Stimulated activated naive CD8-positive, alpha-beta T cell treated with anti-CD3 and anti-CD28 coated beads, Interleukin-15, Interleukin-2, amounts not matched to agents 100 ng/mL and 50 ng/mL, for 24 hours (primary cell): ENCODE measurements at regions not wholly inside any gene's neighbourhood (a gene's known extent, or its start where the extent isn't known, plus 50 kb on each side); places are given as distances from the start of the nearest gene placed in this dataset.

ENCODE experiments used
- H3K27ac Mint-ChIP-seq: one replicate; pipeline ENCODE4 v1.8.0; 2021; ENCODE audit warnings: mild to moderate bottlenecking, mixed read lengths
- H3K27me3 Mint-ChIP-seq: one replicate; pipeline ENCODE4 v1.8.0; 2021; ENCODE audit warnings: mixed read lengths
- H3K36me3 Mint-ChIP-seq: one replicate; pipeline ENCODE4 v1.8.0; 2021; ENCODE audit warnings: low read depth, mixed read lengths
- H3K4me1 Mint-ChIP-seq: one replicate; pipeline ENCODE4 v1.8.0; 2021; ENCODE audit warnings: low read depth, mixed read lengths
- H3K4me3 Mint-ChIP-seq: one replicate; pipeline ENCODE4 v1.8.0; 2021; ENCODE audit warnings: mild to moderate bottlenecking, mixed read lengths
- H3K9me3 Mint-ChIP-seq: one replicate; pipeline ENCODE4 v1.8.0; 2021; ENCODE audit warnings: mixed read lengths

DNA sequence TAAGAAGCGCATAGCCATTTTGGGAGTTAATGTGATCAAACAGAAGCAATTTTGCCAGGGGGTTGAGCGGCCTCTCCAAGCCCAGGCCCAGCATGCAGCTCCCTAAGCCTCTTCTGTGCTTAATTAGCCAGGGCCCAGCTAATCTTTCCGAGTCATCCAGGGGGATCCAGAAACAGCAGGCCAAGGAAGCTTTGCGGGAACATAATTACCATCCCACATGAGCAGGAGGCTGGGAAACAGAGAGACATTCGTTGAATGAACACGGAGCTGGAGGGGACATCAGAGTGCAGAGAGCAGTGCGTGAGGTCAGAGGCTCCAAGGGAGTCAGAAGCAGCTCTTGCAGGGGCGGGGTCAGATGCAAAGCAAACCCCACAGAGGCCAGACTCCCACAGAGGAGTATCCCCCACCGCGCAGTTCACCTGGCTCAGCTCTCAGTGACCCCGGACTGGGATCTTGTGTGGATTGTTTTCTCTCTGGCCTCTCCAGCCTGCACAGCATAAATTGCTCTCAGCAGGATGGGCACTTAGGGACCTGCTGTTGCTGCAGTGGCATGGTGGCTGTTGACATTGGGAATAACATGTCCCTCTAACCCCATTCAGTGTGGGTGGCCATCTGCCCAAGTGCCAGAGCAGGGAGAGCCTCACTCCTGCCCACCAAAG is 657.4 kb downstream of the AJAP1 start:
- Mint-ChIP-seq H3K36me3 (no peaks in the 10 kb centered on the region), H3K9me3 (no peaks in the 10 kb centered on the region), H3K27me3 (no peaks in the 10 kb centered on the region), H3K4me1 (no peaks in the 10 kb centered on the region), H3K27ac (no peak overlapping the region), H3K4me3 (no peak overlapping the region)

DNA sequence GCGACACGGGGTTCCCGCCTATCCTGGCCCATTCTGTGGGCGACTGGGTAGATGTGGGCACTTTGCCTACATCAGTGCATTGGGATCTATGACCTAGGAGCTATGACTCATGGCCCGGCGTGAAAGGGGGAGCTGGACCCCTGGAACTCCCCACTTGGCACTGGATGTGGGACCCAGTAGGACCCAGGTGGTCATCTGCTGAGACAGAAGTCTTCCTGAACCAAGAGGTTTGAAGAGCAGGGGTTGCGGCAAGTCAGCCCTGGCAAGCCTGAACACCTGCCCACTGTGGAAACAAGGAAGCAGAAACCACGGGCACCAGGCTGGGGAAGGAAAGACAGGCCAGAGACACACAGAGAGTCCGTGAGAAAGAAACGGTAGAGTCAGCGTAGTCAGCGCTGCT is 656.7 kb downstream of the AJAP1 start:
- no peaks in the 10 kb centered on the region for H3K27me3 Mint-ChIP-seq
- H3K36me3 Mint-ChIP-seq: no peaks in the 10 kb centered on the region
- no peak overlapping the region for H3K4me3 Mint-ChIP-seq
- H3K4me1 Mint-ChIP-seq: no peaks in the 10 kb centered on the region
- H3K27ac Mint-ChIP-seq: no peak overlapping the region
- H3K9me3 Mint-ChIP-seq: no peaks in the 10 kb centered on the region

DNA sequence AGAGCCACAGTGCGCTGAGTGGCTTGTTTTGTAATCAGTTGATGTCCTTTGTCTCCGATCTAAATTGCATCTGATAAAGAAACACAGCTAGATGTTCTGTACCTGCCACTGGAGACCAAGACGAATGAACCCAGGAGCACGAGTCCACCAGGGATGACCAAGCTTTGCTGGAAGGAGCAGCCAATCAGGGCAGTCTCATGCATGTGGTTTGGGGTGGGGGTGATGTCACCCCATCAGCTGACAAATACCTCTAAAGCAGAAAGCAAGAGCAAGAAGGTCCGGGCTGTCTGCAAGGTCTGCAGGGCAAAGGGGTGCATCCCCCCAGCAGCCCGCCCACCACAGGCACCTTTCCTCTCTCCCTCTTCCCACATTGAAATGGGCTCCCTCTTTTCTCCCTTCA is 653.8 kb downstream of the AJAP1 start:
- no peaks in the 10 kb centered on the region for H3K36me3 Mint-ChIP-seq
- no peak overlapping the region for H3K4me3 Mint-ChIP-seq
- H3K4me1 Mint-ChIP-seq: no peaks in the 10 kb centered on the region
- no peaks in the 10 kb centered on the region for H3K9me3 Mint-ChIP-seq
- no peak overlapping the region for H3K27ac Mint-ChIP-seq
- no peaks in the 10 kb centered on the region for H3K27me3 Mint-ChIP-seq

DNA sequence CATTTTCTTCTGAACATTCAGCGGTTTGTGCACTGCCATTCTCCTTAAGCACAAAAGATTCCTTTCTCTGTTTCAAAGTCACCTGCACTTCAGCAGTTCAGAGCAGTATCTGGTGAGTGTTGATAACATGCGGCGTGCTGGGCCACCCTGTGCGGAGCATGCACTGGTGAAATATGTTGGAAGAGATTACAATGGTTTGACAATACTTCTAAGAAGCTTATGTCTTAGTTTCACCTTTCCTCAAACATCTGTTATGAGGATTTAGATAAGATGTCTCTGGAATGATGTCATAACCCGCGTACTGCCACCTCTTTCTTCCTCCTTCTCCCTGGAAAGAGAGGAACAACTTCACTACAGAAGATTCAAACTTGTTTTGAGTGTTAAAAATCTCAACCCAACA is 650.3 kb downstream of the AJAP1 start:
- no peaks in the 10 kb centered on the region for H3K36me3 Mint-ChIP-seq
- H3K27ac Mint-ChIP-seq: no peak overlapping the region
- no peaks in the 10 kb centered on the region for H3K4me1 Mint-ChIP-seq
- H3K9me3 Mint-ChIP-seq: no peaks in the 10 kb centered on the region
- H3K4me3 Mint-ChIP-seq: no peak overlapping the region
- H3K27me3 Mint-ChIP-seq: no peaks in the 10 kb centered on the region

DNA sequence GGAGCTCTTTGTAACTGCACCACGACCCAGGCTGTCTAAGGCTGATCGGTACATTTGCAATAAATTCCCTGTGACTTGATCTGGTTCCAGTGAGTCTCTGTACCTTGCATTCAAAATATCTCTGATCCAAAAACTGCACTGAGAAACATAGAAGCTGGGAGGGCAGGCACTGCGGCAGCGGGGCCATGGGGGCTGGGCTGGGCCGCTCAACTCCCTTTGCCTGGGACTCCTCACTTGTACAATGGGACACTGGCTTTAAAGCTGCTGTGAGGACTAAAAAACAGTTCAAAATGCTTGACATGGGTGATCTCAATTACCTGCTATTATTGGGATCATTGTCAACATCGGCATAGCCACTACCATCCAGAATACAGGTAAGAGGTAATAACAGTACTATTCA is 644.0 kb downstream of the AJAP1 start:
- no peaks in the 10 kb centered on the region for H3K4me1 Mint-ChIP-seq
- no peak overlapping the region for H3K4me3 Mint-ChIP-seq
- no peaks in the 10 kb centered on the region for H3K36me3 Mint-ChIP-seq
- no peak overlapping the region for H3K27ac Mint-ChIP-seq
- no peaks in the 10 kb centered on the region for H3K9me3 Mint-ChIP-seq
- H3K27me3 Mint-ChIP-seq: no peaks in the 10 kb centered on the region

DNA sequence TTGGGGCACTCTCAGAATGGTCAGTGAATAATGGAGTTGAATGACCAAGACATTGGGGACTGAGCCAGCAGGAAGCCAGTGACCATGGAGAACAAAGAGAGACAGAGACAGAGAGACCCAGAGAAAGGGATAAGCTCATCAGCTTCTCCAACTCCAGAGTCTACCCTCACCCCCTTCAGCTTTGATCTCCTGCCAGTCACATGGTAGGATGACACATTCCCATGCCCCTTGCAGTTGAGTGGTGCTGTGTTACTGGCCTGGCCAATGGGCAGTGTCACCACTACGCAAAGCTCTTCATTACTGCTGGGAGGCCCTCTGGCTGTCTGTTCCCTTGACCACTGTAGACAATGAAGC is 643.5 kb downstream of the AJAP1 start:
- Mint-ChIP-seq H3K27me3 (no peaks in the 10 kb centered on the region), H3K9me3 (no peaks in the 10 kb centered on the region), H3K27ac (no peak overlapping the region), H3K36me3 (no peaks in the 10 kb centered on the region), H3K4me3 (no peak overlapping the region), H3K4me1 (no peaks in the 10 kb centered on the region)

DNA sequence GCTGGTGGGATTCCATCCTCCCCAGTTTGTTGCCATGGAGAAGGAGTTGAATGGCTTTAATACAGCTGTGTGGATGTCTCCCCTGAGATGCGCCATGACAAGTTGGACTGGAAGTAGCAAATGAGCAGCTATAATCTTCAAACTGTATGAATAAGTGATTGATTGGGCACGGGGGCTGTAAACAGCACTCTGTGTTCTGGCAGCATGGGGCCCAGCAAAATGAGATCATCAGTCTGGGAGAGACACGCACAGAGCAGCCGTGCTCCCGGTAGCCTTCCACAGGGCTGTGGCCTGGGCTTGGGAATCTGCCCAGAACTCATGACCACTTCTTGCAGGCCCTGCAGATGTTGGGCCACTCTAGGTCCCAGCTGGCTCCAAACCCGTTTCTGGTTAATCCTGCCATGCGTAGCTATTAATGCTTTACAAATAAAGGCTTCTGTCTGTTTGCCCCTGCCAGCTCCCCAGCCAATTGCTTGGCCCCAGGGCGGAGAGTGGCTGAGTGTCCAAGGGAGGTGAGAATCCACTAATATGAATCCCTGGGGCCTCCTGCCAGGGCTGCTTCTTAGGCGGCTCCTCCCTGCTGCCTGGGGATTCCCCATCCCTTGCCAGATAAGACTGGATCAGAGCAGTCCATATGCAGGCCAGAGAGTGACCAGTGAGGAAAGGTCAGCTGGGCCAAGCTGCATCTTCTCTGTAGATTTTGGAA is 642.9 kb downstream of the AJAP1 start:
- Mint-ChIP-seq H3K9me3 (no peaks in the 10 kb centered on the region), H3K36me3 (no peaks in the 10 kb centered on the region), H3K27ac (no peak overlapping the region), H3K4me3 (no peak overlapping the region), H3K4me1 (no peaks in the 10 kb centered on the region), H3K27me3 (no peaks in the 10 kb centered on the region)

DNA sequence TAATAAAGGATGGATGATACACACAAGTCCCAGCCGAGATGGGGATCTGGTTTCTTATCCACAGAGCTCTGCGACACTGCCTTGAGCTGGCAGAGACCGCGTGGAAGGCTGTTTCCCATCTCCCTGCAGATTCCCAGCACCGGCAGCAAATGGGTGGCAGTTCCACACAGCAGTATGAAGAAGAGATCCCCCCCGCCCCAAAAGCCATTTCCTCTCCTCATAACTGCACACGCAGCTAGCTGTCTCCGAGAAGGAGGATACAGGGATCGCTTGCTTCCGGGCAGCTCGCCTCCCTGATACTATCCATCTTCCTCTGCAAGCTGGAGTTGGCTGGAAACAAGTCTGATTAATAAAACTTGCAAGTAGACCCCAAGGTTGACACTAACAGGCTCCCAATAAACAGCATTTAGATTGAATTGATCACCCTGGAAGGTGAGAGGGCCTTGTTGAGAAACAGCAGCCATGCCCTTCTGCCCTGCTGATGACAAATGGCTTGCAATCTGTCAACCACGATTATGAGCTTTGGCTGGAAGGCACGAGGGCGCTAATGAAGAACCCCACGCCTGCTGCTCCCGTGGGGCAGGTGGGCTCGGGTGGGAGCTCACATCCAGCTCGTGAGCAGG is 642.3 kb downstream of the AJAP1 start:
- no peaks in the 10 kb centered on the region for H3K9me3 Mint-ChIP-seq
- H3K27me3 Mint-ChIP-seq: no peaks in the 10 kb centered on the region
- H3K4me1 Mint-ChIP-seq: no peaks in the 10 kb centered on the region
- H3K4me3 Mint-ChIP-seq: no peak overlapping the region
- no peaks in the 10 kb centered on the region for H3K36me3 Mint-ChIP-seq
- H3K27ac Mint-ChIP-seq: no peak overlapping the region

DNA sequence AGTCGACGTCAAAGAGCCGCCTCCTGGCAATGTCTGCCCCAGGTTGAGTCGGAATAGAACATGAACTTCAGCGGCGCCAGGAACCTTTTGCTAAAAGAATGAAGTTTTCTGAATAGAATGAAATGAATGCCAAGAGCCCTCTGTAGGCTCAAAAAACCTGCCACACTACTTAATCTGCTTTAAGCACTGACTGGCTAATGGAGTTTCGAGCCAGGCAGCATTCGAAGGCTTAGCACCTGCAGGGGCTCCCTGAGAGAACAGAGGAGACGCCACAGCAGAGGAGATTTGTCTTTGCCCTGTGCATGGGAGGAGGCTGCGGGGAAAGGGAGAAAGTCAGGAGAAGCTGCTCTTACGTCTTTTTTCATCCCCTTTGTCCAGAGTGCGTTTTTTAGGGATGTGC is 641.7 kb downstream of the AJAP1 start:
- H3K36me3 Mint-ChIP-seq: no peaks in the 10 kb centered on the region
- no peaks in the 10 kb centered on the region for H3K9me3 Mint-ChIP-seq
- H3K4me3 Mint-ChIP-seq: no peak overlapping the region
- no peaks in the 10 kb centered on the region for H3K27me3 Mint-ChIP-seq
- no peak overlapping the region for H3K27ac Mint-ChIP-seq
- no peaks in the 10 kb centered on the region for H3K4me1 Mint-ChIP-seq

DNA sequence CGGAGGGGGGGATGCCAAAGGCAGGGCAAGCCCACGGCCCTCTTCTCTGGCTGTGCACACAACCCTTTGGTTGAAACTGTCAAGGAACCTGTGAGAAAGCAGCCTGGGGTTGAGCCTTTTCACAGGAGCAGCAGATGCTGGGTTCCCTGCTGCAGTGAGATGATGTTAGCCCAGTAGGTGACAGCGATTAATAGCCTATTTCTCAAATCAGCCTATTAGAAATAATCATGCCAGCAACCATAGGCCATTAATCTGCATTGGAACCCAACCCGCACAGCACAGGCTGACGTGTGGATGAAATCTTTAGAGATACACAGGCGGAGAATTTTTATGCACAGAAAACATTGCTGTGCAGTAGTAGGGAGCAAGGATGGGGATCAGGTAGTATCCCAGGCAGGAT is 637.5 kb downstream of the AJAP1 start:
- no peaks in the 10 kb centered on the region for H3K27me3 Mint-ChIP-seq
- H3K36me3 Mint-ChIP-seq: no peaks in the 10 kb centered on the region
- H3K9me3 Mint-ChIP-seq: no peaks in the 10 kb centered on the region
- H3K27ac Mint-ChIP-seq: no peak overlapping the region
- H3K4me1 Mint-ChIP-seq: no peaks in the 10 kb centered on the region
- H3K4me3 Mint-ChIP-seq: no peak overlapping the region

DNA sequence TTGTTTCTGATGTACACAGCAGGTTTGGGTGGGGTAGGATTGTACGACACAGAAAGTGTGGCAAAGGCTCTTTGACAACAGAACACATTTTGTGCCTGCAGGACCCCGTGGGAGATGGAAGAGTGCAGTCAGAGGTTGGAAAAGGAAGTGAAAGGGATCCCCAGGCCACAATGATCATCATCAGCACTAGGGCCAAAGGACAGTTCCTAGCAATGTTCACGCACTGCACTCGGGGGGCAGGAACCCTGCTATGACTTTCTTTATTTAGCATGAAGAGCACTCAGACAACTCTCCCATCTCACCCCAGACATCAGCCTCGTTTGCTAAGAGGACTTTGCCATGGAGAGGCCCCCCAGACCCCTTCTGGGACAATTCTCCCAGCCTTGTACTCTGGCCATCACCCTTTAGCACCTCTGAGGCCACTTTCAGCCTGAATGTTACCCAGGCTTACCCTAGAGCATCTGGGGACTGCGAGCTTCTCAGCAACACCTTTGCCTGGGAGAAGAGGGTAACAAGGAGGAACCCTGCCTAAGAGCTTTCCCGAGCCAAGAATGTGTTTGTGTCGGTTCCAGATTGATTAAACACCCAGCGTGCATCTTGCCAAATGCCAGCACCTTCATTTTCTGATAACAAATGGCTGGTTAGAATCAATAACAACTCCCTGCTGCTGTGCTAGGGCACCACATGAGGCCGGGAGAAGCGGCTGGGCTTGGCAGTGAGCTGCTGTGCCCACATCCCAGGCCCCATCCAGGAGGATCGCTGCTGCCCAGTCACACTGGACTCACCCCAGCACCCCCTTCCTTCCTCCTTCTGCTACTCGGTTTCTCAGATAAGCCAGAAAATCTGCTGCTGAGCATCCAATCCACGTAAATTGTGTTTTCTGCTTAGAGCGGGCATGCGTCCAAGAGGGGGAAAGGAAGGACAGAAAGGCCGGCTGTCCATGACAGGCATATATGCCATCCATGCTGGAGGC is 633.1 kb downstream of the AJAP1 start:
- Mint-ChIP-seq H3K4me3 (no peak overlapping the region), H3K36me3 (no peaks in the 10 kb centered on the region)

DNA sequence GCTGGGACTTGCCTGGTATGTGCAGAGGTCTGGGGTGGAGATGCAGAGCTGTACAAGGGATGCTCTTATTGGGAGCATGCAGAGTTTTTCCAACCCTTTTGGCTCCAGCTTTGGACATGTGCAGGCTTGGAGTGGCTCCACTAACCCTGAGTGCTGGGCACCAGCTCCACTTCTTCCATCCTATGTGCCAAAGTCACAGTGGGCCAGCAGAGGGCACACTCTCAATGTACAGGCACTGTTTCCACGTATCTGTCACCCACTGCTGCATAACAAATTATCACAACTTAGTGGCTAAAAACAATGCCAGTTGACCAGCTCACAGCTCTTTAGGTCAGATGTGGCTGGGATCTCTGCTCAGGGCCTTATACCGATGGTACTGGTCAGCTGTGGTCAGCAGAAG is 631.8 kb downstream of the AJAP1 start:
- Mint-ChIP-seq H3K27ac (no peak overlapping the region), H3K27me3 (no peaks in the 10 kb centered on the region), H3K4me1 (no peaks in the 10 kb centered on the region), H3K4me3 (no peak overlapping the region), H3K9me3 (no peaks in the 10 kb centered on the region), H3K36me3 (no peaks in the 10 kb centered on the region)

More for the DNA sequence above, 633.1 kb downstream of the AJAP1 start:
- Mint-ChIP-seq H3K9me3 (no peaks in the 10 kb centered on the region), H3K27ac (no peak overlapping the region), H3K4me1 (no peaks in the 10 kb centered on the region), H3K27me3 (no peaks in the 10 kb centered on the region)

DNA sequence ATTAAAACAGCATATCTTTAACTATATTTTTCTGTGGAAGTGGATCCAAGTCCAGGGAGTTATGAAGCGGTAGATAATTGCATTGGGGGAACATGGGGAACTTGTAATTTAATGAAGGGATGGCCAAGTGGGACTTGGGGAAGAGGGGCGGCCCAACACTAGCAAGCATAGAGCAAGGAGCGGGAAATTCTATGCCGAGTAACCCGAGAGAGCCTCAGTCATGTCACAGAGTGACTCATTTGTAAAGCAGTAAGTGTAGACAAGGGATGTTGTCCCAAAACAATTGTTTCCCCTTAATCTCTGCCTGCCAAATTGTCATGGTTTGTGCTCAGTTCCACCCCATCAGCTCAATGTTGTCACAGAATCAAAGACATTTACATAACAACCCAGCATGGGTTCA is 620.1 kb downstream of the AJAP1 start:
- Mint-ChIP-seq H3K36me3 (no peaks in the 10 kb centered on the region), H3K4me1 (no peaks in the 10 kb centered on the region), H3K4me3 (no peak overlapping the region), H3K27me3 (no peaks in the 10 kb centered on the region), H3K9me3 (no peaks in the 10 kb centered on the region), H3K27ac (no peak overlapping the region)

DNA sequence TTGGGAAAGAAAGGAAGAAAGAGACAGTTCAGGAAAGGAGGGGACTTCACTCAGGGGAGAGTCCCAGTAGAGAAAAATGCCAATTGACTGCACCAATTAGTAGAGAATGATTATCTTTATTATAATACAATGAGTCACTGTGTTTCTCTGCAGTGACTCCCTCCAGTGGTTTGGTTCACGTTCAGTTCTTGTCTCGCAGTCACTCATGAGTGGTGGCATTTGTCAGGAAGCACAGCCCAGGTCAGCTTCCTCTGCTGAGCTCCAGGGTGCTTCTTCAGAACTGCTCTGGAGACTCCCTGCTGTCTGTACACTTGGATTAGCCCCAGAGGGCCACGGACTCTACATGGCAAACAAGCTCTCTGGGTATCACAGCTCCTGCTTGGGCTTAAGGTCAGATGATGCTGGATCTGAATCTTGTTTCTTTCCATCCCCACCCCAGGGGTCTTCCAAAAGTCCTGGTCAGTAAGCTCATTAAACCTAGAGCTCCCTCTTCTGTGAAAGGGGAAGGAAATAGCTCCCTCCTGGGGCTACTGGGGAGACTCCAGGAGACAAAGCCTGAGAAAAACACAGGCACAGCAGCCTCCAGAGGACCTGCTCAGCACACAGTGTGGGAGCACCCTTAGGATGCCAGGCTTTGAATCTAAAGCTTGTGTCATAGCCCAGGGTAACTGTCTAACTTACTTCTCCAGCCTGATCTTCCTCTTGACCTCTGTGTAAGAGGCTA is 619.0 kb downstream of the AJAP1 start:
- H3K4me3 Mint-ChIP-seq: no peak overlapping the region
- H3K4me1 Mint-ChIP-seq: no peaks in the 10 kb centered on the region
- no peak overlapping the region for H3K27ac Mint-ChIP-seq
- H3K36me3 Mint-ChIP-seq: no peaks in the 10 kb centered on the region
- H3K27me3 Mint-ChIP-seq: no peaks in the 10 kb centered on the region
- H3K9me3 Mint-ChIP-seq: no peaks in the 10 kb centered on the region
